Keratinocyte (primary cell): ENCODE measurements at regions not wholly inside any gene's neighbourhood (a gene's known extent, or its start where the extent isn't known, plus 50 kb on each side); places are given as distances from the start of the nearest gene placed in this dataset.

Experiments
- DNase-seq: peaks from one replicate; pipeline ENCODE4 v3.0.0-alpha.2; 2011; ENCODE audit warnings: low read depth, missing footprints, low spot score
- FAIRE-seq: peaks from 2 replicates; lab custom pipeline; 2011; peaks lifted over from hg19 to GRCh38; lab: Jason Lieb, UNC
- H2AFZ ChIP-seq: 2 replicates; pipeline ENCODE4 v1.6.0; 2012; ENCODE audit warnings: low read length, control low read depth, inconsistent platforms; ENCODE audit not compliant: control insufficient read depth
- H3K27ac ChIP-seq: 2 replicates; pipeline ENCODE4 v1.5.1; 2011; ENCODE audit warnings: low read length; ENCODE audit not compliant: control insufficient read depth, insufficient read depth
- H3K27me3 ChIP-seq: 3 replicates; pipeline ENCODE4 v1.6.0; 2011; ENCODE audit warnings: low read length; ENCODE audit not compliant: control insufficient read depth, insufficient read depth; ENCODE audit errors: extremely low read depth
- H3K36me3 ChIP-seq, 2 experiments: 2 replicates in 1 of 2; 3 replicates in 1 of 2; pipeline ENCODE4 v1.5.1; 2011; ENCODE audit warnings: low read length in 2 of 2, mild to moderate bottlenecking in 1 of 2; ENCODE audit not compliant: control insufficient read depth in 2 of 2, insufficient read depth in 2 of 2; ENCODE audit errors: extremely low read depth in 1 of 2
- H3K4me1 ChIP-seq: 3 replicates; pipeline ENCODE4 v1.5.1; 2011; ENCODE audit warnings: low read length; ENCODE audit not compliant: control insufficient read depth, insufficient read depth; ENCODE audit errors: extremely low read depth
- H3K4me2 ChIP-seq: 3 replicates; pipeline ENCODE4 v1.6.0; 2011; ENCODE audit warnings: low read depth, low read length; ENCODE audit not compliant: control insufficient read depth, insufficient read depth; ENCODE audit errors: extremely low read depth
- H3K4me3 ChIP-seq, 3 experiments: fragments of 200-600 bp in 1 of 3; sonication (generic) in 1 of 3; 2 replicates in 2 of 3; 3 replicates in 1 of 3; pipeline ENCODE4 v1.5.1; 2011 to 2016; ENCODE audit warnings: low read length in 3 of 3, mild to moderate bottlenecking in 3 of 3, control low read depth in 2 of 3, inconsistent platforms in 1 of 3, low read depth in 1 of 3, mixed read lengths in 1 of 3, mixed run types in 1 of 3, moderate library complexity in 1 of 3; ENCODE audit not compliant: control insufficient read depth in 2 of 3, insufficient read depth in 2 of 3; ENCODE audit errors: extremely low read depth in 1 of 3
- H3K79me2 ChIP-seq: 2 replicates; pipeline ENCODE4 v1.6.0; 2012; ENCODE audit warnings: low read length; ENCODE audit not compliant: control insufficient read depth, insufficient read depth
- H3K9ac ChIP-seq: 3 replicates; pipeline ENCODE4 v1.6.0; 2011; ENCODE audit warnings: low read length; ENCODE audit not compliant: control insufficient read depth, insufficient read depth; ENCODE audit errors: extremely low read depth
- H3K9me1 ChIP-seq: 3 replicates; pipeline ENCODE4 v1.6.0; 2011; ENCODE audit warnings: low read length; ENCODE audit not compliant: control insufficient read depth, insufficient read depth; ENCODE audit errors: extremely low read depth
- H3K9me3 ChIP-seq: 2 replicates; pipeline ENCODE4 v1.5.1; 2012; ENCODE audit warnings: low read depth, low read length; ENCODE audit not compliant: control insufficient read depth
- H4K20me1 ChIP-seq: 3 replicates; pipeline ENCODE4 v1.6.0; 2011; ENCODE audit warnings: low read length; ENCODE audit not compliant: control insufficient read depth, insufficient read depth; ENCODE audit errors: extremely low read depth
- CTCF ChIP-seq, 3 experiments: IDR thresholded peaks in 1 of 3; conservative IDR thresholded peaks in 1 of 3; optimal IDR thresholded peaks in 1 of 3; 2 replicates in 2 of 3; 3 replicates in 1 of 3; pipeline versions ENCODE3 to v1.5.1; 2011; ENCODE audit warnings: low read length in 3 of 3, mild to moderate bottlenecking in 3 of 3, moderate library complexity in 2 of 3, control low read depth in 1 of 3, inconsistent platforms in 1 of 3; ENCODE audit not compliant: insufficient read depth in 2 of 3; ENCODE audit errors: extremely low read depth in 1 of 3
- EZH2 ChIP-seq: IDR thresholded peaks from one replicate; pipeline ENCODE4 v1.6.1; 2012; ENCODE audit warnings: inconsistent platforms, mild to moderate bottlenecking, low read length, moderate library complexity
- dilution Hi-C: fragments of 300-500 bp; cut with MboI; formaldehyde crosslinking; loops from one replicate; pipeline ENCODE4 v1.7.0; 2020; ENCODE audit warnings: low sequenced_read_pairs; ENCODE audit not compliant: extremely low pct_ligation_motif_present

- no peak overlapping the region for H3K27ac ChIP-seq
- no peaks in the 10 kb centered on the region for H3K9me1 ChIP-seq
- no peaks in the 10 kb centered on the region for H3K27me3 ChIP-seq
- H3K4me2 ChIP-seq = no peak overlapping the region
- DNase-seq (no peak), FAIRE-seq (no peak)
- no peaks in the 10 kb centered on the region for H3K36me3 ChIP-seq
- dilution Hi-C loops = no loop called here
- H3K4me1 ChIP-seq = no peaks in the 10 kb centered on the region
- TF ChIP-seq CTCF (optimal IDR thresholded peaks at IDR 0.05 in 1 of 3, IDR thresholded peaks at IDR 0.05 in 1 of 3, conservative IDR thresholded peaks at IDR 0.05 in 1 of 3; ENCODE audit: extremely low read depth in 1 of 3, insufficient read depth in 2 of 3, low read length in 3 of 3) (no peak), EZH2 (no peak)
- no peaks in the 10 kb centered on the region for H4K20me1 ChIP-seq
- H3K4me3 ChIP-seq = no peak overlapping the region
- no peak overlapping the region for H2AFZ ChIP-seq
- no peaks in the 10 kb centered on the region for H3K79me2 ChIP-seq
- H3K9ac ChIP-seq = no peak overlapping the region
- no peaks in the 10 kb centered on the region for H3K9me3 ChIP-seq
Observed at GRCh38 chr4:163662768-163663167, 168.3 kb downstream of the TMA16 start.

- no peaks in the 10 kb centered on the region for H3K79me2 ChIP-seq
- no peaks in the 10 kb centered on the region for H3K9me1 ChIP-seq
- H3K4me1 ChIP-seq = no peaks in the 10 kb centered on the region
- no peaks in the 10 kb centered on the region for H3K9me3 ChIP-seq
- no peaks in the 10 kb centered on the region for H3K27me3 ChIP-seq
- DNase-seq = no peak
- H3K4me2 ChIP-seq = no peak overlapping the region
- no peak overlapping the region for H3K4me3 ChIP-seq
- no peak overlapping the region for H2AFZ ChIP-seq
- no peaks in the 10 kb centered on the region for H4K20me1 ChIP-seq
- FAIRE-seq = no peak
- H3K36me3 ChIP-seq = no peaks in the 10 kb centered on the region
- dilution Hi-C loops = no loop called here
- no peak overlapping the region for H3K9ac ChIP-seq
- H3K27ac ChIP-seq = no peak overlapping the region
- TF ChIP-seq EZH2 = no peak
- TF ChIP-seq CTCF (optimal IDR thresholded peaks at IDR 0.05 in 1 of 3, IDR thresholded peaks at IDR 0.05 in 1 of 3, conservative IDR thresholded peaks at IDR 0.05 in 1 of 3; ENCODE audit: extremely low read depth in 1 of 3, insufficient read depth in 2 of 3, low read length in 3 of 3) = no peak
Observed at GRCh38 chr4:163663454-163664225, 169.2 kb downstream of the TMA16 start.
